Mesendoderm (in vitro differentiated cells): ENCODE measurements at regions not wholly inside any gene's neighbourhood (a gene's known extent, or its start where the extent isn't known, plus 50 kb on each side); places are given as distances from the start of the nearest gene placed in this dataset.

Source experiments
- DNase-seq: peaks from one replicate; pipeline ENCODE4 v3.0.0; 2013
- H2AK5ac ChIP-seq: 2 replicates; pipeline ENCODE4 v1.6.1; 2013; ENCODE audit warnings: low read length, inconsistent platforms
- H2BK120ac ChIP-seq: 2 replicates; pipeline ENCODE4 v1.6.1; 2013; ENCODE audit warnings: low read depth, mild to moderate bottlenecking, low read length, moderate library complexity, mixed read lengths
- H2BK15ac ChIP-seq: replicated peaks from 2 replicates; pipeline ENCODE4 v1.6.1; 2013; ENCODE audit warnings: low read depth, mild to moderate bottlenecking, moderate library complexity
- H2BK5ac ChIP-seq: 2 replicates; pipeline ENCODE4 v1.6.1; 2013; ENCODE audit warnings: low read length, inconsistent platforms
- H3K18ac ChIP-seq: 2 replicates; pipeline ENCODE4 v1.6.1; 2013; ENCODE audit warnings: mild to moderate bottlenecking, low read length, mixed read lengths
- H3K23ac ChIP-seq: one replicate; pipeline ENCODE4 v1.6.1; 2013; ENCODE audit warnings: low read length
- H3K27ac ChIP-seq: 2 replicates; pipeline ENCODE4 v1.5.1; 2013; ENCODE audit warnings: low read depth, mild to moderate bottlenecking, inconsistent platforms, low read length, moderate library complexity
- H3K27me3 ChIP-seq: 2 replicates; pipeline ENCODE4 v1.6.1; 2013; ENCODE audit warnings: low read length, control low read depth, mild to moderate bottlenecking, inconsistent platforms; ENCODE audit not compliant: insufficient read depth, poor library complexity
- H3K36me3 ChIP-seq: 2 replicates; pipeline ENCODE4 v1.6.1; 2013; ENCODE audit warnings: low read length, inconsistent platforms; ENCODE audit not compliant: control insufficient read depth, insufficient read depth
- H3K4ac ChIP-seq: one replicate; pipeline ENCODE4 v1.6.1; 2013; ENCODE audit warnings: low read depth, mild to moderate bottlenecking, low read length, moderate library complexity
- H3K4me1 ChIP-seq: 2 replicates; pipeline ENCODE4 v1.6.1; 2013; ENCODE audit warnings: low read depth, low read length, inconsistent platforms; ENCODE audit not compliant: control insufficient read depth
- H3K4me2 ChIP-seq: 2 replicates; pipeline ENCODE4 v1.6.1; 2013; ENCODE audit warnings: low read length
- H3K4me3 ChIP-seq: 2 replicates; pipeline ENCODE4 v1.5.1; 2013; ENCODE audit warnings: mild to moderate bottlenecking, low read length
- H3K56ac ChIP-seq: one replicate; pipeline ENCODE4 v1.6.1; 2013; ENCODE audit warnings: low read length
- H3K79me1 ChIP-seq: 2 replicates; pipeline ENCODE4 v1.6.1; 2013; ENCODE audit warnings: low read length, inconsistent platforms
- H3K79me2 ChIP-seq: 2 replicates; pipeline ENCODE4 v1.6.1; 2013; ENCODE audit warnings: mild to moderate bottlenecking, low read length; ENCODE audit not compliant: control insufficient read depth, insufficient read depth
- H3K9ac ChIP-seq: 2 replicates; pipeline ENCODE4 v1.6.1; 2013; ENCODE audit warnings: low read length, inconsistent platforms
- H4K5ac ChIP-seq: one replicate; pipeline ENCODE4 v1.6.1; 2013; ENCODE audit warnings: low read length
- H4K8ac ChIP-seq: one replicate; pipeline ENCODE4 v1.6.1; 2013; ENCODE audit warnings: low read depth, mild to moderate bottlenecking, control low read depth, low read length, moderate library complexity
- WGBS: extraction: QIAGEN DNeasy Blood & Tissue Kit; methylation state at CpG from one replicate; pipeline ENCODE4 v1.1.7; 2013; ENCODE audit warnings: low lambda C conversion rate, missing lambda C conversion rate; ENCODE audit not compliant: insufficient coverage; ENCODE audit errors: extremely low coverage; 5-methylcytosine and 5-hydroxymethylcytosine counted together

- H3K27me3 ChIP-seq = no peaks in the 10 kb centered on the region
- no peak overlapping the region for H3K4me3 ChIP-seq
- H2BK15ac ChIP-seq = no peak overlapping the region
- no peak overlapping the region for H3K27ac ChIP-seq
- no peak overlapping the region for H3K56ac ChIP-seq
- H4K5ac ChIP-seq = no peak overlapping the region
- H3K9ac ChIP-seq = no peak overlapping the region
- no peak overlapping the region for H2BK120ac ChIP-seq
- WGBS = no CpG with 5 or more reads among the region's 3 CpGs
- no peak overlapping the region for H4K8ac ChIP-seq
- H3K4me2 ChIP-seq = no peak overlapping the region
- H3K79me1 ChIP-seq = no peaks in the 10 kb centered on the region
- H3K18ac ChIP-seq = no peak overlapping the region
- H3K4me1 ChIP-seq = no peaks in the 10 kb centered on the region
- H2AK5ac ChIP-seq = no peak overlapping the region
- H3K79me2 ChIP-seq = no peaks in the 10 kb centered on the region
- DNase-seq = no peak
- no peaks in the 10 kb centered on the region for H3K36me3 ChIP-seq
- H3K4ac ChIP-seq = no peak overlapping the region
- H3K23ac ChIP-seq = no peak overlapping the region
- no peak overlapping the region for H2BK5ac ChIP-seq
Measured at GRCh38 chr18:41501848-41502247, 453.2 kb upstream of the PIK3C3 start.

DNA sequence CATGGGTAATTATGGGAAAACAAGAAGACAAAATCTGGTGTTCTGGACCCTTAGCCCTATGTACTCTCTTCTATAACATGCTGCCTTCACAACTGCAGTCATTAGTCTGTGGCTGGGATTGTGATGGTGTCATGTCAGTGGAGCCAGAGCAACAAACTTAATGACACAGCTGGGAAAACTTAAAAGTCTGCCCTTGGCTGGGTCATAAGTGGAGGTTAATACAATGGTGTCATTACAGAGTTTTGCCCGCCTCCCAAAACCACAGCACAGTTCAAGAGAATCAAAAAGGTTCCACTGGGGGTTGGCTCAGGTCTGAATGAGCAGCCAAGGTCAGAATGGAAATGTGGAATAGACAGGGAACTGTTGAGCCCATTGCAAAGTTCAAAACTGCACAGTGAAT, 455.7 kb upstream of the PIK3C3 start:
- no peaks in the 10 kb centered on the region for H3K4me1 ChIP-seq
- H2BK15ac ChIP-seq = no peak overlapping the region
- no CpG with 5 or more reads among the region's 1 CpG for WGBS

GRCh38 chr18:41490861-41491260, 464.2 kb upstream of the PIK3C3 start:
- no peak overlapping the region for H3K4me3 ChIP-seq
- H3K4ac ChIP-seq = no peak overlapping the region
- H3K27me3 ChIP-seq = no peaks in the 10 kb centered on the region
- H2AK5ac ChIP-seq = no peak overlapping the region
- H3K9ac ChIP-seq = no peak overlapping the region
- H3K18ac ChIP-seq = no peak overlapping the region
- H4K8ac ChIP-seq = no peak overlapping the region
- H4K5ac ChIP-seq = no peak overlapping the region
- no peaks in the 10 kb centered on the region for H3K79me1 ChIP-seq
- H2BK5ac ChIP-seq = no peak overlapping the region
- no CpG with 5 or more reads among the region's 1 CpG for WGBS
- H3K79me2 ChIP-seq = no peaks in the 10 kb centered on the region
- H3K23ac ChIP-seq = no peak overlapping the region
- H3K4me1 ChIP-seq = no peaks in the 10 kb centered on the region
- H2BK15ac ChIP-seq = no peak overlapping the region
- no peak for DNase-seq
- H2BK120ac ChIP-seq = no peak overlapping the region
- H3K4me2 ChIP-seq = no peak overlapping the region
- H3K27ac ChIP-seq = no peak overlapping the region
- H3K56ac ChIP-seq = no peak overlapping the region
- H3K36me3 ChIP-seq = no peaks in the 10 kb centered on the region

More for the DNA sequence above, 455.7 kb upstream of the PIK3C3 start:
- Histone ChIP-seq H3K9ac (no peak overlapping the region), H4K5ac (no peak overlapping the region), H3K4ac (no peak overlapping the region), H3K56ac (no peak overlapping the region), H2BK120ac (no peak overlapping the region), H3K4me2 (no peak overlapping the region), H3K36me3 (no peaks in the 10 kb centered on the region), H2BK5ac (no peak overlapping the region), H3K27me3 (no peaks in the 10 kb centered on the region), H3K79me2 (no peaks in the 10 kb centered on the region), H4K8ac (no peak overlapping the region), H2AK5ac (no peak overlapping the region), H3K18ac (no peak overlapping the region), H3K4me3 (no peak overlapping the region), H3K79me1 (no peaks in the 10 kb centered on the region), H3K27ac (no peak overlapping the region), H3K23ac (no peak overlapping the region)
- no peak for DNase-seq

DNA sequence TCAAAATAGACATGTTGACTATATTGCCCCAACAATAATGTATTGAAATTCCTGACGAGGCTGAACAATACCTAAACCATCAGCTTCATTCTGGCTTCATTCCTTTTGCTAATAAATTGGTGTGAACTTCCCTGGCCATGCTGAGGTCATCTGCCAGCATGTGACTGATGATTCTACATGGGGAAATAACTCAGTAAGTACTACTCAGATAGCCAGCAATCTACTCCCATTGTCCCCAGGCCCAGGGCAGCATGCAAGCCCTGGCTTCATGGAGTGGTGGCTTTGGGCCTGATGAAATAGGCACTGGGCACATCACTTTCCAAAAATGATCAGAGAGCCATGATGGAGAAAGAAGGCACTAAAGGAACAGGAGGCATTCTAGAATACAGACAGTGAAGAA, 468.5 kb upstream of the PIK3C3 start:
- Histone ChIP-seq H3K36me3 (no peaks in the 10 kb centered on the region), H3K79me2 (no peaks in the 10 kb centered on the region), H3K56ac (no peak overlapping the region), H2BK120ac (no peak overlapping the region), H4K8ac (no peak overlapping the region), H3K27ac (no peak overlapping the region), H3K4me3 (no peak overlapping the region), H2BK5ac (no peak overlapping the region), H3K23ac (no peak overlapping the region), H3K4me1 (no peaks in the 10 kb centered on the region), H2AK5ac (no peak overlapping the region), H3K4me2 (no peak overlapping the region), H3K4ac (no peak overlapping the region), H3K27me3 (no peaks in the 10 kb centered on the region), H4K5ac (no peak overlapping the region), H3K9ac (no peak overlapping the region), H3K79me1 (no peaks in the 10 kb centered on the region), H3K18ac (no peak overlapping the region), H2BK15ac (no peak overlapping the region)
- no CpG with 5 or more reads among the region's 1 CpG for WGBS
- DNase-seq = peak; percentile 72

- no peak overlapping the region for H3K18ac ChIP-seq
- no peaks in the 10 kb centered on the region for H3K36me3 ChIP-seq
- H3K4me1 ChIP-seq = no peaks in the 10 kb centered on the region
- no peak overlapping the region for H2AK5ac ChIP-seq
- no peak overlapping the region for H2BK120ac ChIP-seq
- no CpG with 5 or more reads among the region's 1 CpG for WGBS
- H3K9ac ChIP-seq = no peak overlapping the region
- H3K79me2 ChIP-seq = no peaks in the 10 kb centered on the region
- no peaks in the 10 kb centered on the region for H3K27me3 ChIP-seq
- H3K4me3 ChIP-seq = no peak overlapping the region
- no peak overlapping the region for H4K8ac ChIP-seq
- no peak overlapping the region for H4K5ac ChIP-seq
- no peak overlapping the region for H3K27ac ChIP-seq
- H3K23ac ChIP-seq = no peak overlapping the region
- no peak overlapping the region for H2BK15ac ChIP-seq
- no peak overlapping the region for H3K4me2 ChIP-seq
- H3K79me1 ChIP-seq = no peaks in the 10 kb centered on the region
- no peak for DNase-seq
- no peak overlapping the region for H3K4ac ChIP-seq
- H2BK5ac ChIP-seq = no peak overlapping the region
- no peak overlapping the region for H3K56ac ChIP-seq
Measured at GRCh38 chr18:41484069-41484468, 471.0 kb upstream of the PIK3C3 start.

DNA sequence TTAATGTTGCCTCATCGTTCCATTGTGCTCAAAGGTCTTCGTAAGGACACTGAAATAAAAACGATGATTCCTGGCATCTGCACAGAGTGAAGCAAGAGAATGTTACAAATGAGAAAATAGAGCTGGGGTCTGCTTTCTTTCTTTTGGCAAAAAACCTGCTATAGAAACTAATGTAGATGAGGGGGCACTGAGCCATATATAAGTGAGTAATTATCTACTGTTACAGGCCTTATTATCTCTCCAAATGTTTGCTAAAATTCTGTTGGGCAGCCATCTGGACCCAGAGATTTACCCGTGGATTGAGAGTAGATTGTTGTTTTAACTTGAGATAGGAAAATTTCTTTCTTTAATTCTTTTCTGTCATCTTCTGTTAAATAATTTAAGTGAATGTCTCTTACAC, 472.5 kb upstream of the PIK3C3 start:
- H3K79me2 ChIP-seq = no peaks in the 10 kb centered on the region
- no peak overlapping the region for H3K56ac ChIP-seq
- H3K18ac ChIP-seq = no peak overlapping the region
- H3K4me3 ChIP-seq = no peak overlapping the region
- H2AK5ac ChIP-seq = no peak overlapping the region
- DNase-seq = no peak
- no CpG with 5 or more reads among the region's 4 CpGs for WGBS
- H4K5ac ChIP-seq = no peak overlapping the region
- no peaks in the 10 kb centered on the region for H3K27me3 ChIP-seq
- H3K9ac ChIP-seq = no peak overlapping the region
- H3K4me2 ChIP-seq = no peak overlapping the region
- H3K27ac ChIP-seq = no peak overlapping the region
- H2BK15ac ChIP-seq = no peak overlapping the region
- no peaks in the 10 kb centered on the region for H3K79me1 ChIP-seq
- H3K4ac ChIP-seq = no peak overlapping the region
- no peak overlapping the region for H4K8ac ChIP-seq
- no peak overlapping the region for H2BK5ac ChIP-seq
- no peaks in the 10 kb centered on the region for H3K36me3 ChIP-seq
- H2BK120ac ChIP-seq = no peak overlapping the region
- H3K4me1 ChIP-seq = no peaks in the 10 kb centered on the region
- no peak overlapping the region for H3K23ac ChIP-seq
